ENCODE measurements at regions not wholly inside any gene's neighbourhood (a gene's known extent, or its start where the extent isn't known, plus 50 kb on each side); places are given as distances from the start of the nearest gene placed in this dataset.

DNA sequence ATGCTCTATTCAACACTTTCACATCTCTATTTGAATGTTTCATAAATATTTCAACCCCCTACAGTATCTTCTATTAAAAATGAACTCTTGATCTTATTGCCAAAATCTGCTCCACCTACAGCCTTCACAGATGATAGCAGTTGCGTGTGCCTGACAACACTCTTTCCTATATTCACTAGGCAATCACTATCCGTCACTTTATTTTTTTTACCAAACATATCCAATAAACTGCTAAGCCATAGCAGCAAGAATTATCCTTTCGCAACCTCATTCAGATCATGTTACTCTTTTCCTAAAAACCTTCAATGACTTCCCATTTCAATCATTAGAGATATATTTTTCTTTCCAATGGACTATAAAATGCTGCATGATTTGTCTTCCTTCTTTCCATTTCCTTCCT lies 629.8 kb upstream of the PCDH9 start:
- Histone ChIP-seq H3K36me3 (no peaks in the 10 kb centered on the region), H3K27me3 (no peaks in the 10 kb centered on the region), H3K4me1 (no peaks in the 10 kb centered on the region), H3K27ac (no peak overlapping the region), H3K9me3 (no peaks in the 10 kb centered on the region), H3K4me3 (no peak overlapping the region)
- no peak for DNase-seq
- intact Hi-C loops (cut with DNase I), result no loop called here
- no peak for TF ChIP-seq POLR2AphosphoS5 (IDR thresholded peaks at IDR 0.05)
- WGBS, 2 donors, result 90 to 92% methylated on average over 3 of the region's 3 CpGs

DNA sequence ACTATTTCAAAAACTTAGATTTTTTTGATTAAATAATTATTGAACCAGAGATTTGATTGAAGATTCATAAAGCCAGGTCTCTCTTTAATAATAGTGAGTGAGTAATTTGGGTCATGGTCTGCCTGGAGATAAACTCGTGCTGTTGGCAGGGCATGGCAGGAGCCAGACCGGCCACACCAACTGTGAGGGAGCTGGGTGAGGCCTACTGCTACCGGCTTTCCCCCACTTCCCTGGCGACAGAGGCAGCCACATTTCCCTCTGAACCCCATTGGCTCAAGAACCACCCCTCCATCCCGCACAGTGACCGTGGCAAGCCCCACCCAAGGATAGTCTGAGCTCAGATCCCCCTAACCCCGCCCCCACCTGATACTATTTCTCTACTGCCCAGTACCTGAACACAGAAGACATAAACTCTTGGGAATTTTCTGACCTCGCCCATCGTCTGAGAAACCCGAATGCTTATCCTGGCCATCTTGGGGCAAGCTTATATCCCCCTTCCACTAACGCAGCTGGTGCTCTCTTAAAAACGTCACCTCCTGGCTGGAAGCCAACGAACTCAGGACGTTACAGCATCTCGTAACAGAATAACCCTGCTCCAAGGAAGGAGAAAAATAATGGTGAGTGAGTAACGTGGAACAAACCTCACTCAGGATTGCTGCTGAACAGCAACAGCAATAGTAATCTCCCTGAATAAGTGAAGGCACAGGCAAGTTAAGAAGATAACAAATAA lies 627.6 kb upstream of the PCDH9 start:
- no peaks in the 10 kb centered on the region for H3K27me3 ChIP-seq
- DNase-seq, result no peak
- H3K4me1 ChIP-seq, result no peaks in the 10 kb centered on the region
- TF ChIP-seq EP300 (IDR thresholded peaks at IDR 0.05) (no peak), CTCF (IDR thresholded peaks at IDR 0.05) (no peak), POLR2AphosphoS5 (IDR thresholded peaks at IDR 0.05) (no peak), POLR2A (IDR thresholded peaks at IDR 0.05) (no peak)
- WGBS, 2 donors, result 85 to 86% methylated on average over 16 of the region's 16 CpGs
- no peaks in the 10 kb centered on the region for H3K9me3 ChIP-seq
- H3K4me3 ChIP-seq, result no peak overlapping the region
- intact Hi-C loops (cut with DNase I), result no loop called here
- no peaks in the 10 kb centered on the region for H3K36me3 ChIP-seq
- H3K27ac ChIP-seq, result no peak overlapping the region

DNA sequence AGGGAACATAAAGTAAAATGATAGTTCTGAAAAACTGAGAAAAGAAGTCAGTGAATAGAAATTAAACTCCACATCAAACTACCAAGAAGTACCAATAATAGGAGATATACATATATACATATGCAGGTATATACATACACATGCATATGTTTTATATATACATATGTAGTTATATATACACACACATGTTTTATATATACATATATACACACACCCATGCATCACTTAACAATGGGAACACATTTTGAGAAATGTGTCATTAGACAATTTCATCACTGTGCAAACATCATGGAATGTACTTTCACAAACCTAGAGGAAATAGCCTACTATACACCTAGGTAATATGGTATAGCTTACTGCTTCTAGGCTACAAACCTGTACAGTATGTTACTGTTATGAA lies 626.8 kb upstream of the PCDH9 start:
- H3K36me3 ChIP-seq, result no peaks in the 10 kb centered on the region
- no peaks in the 10 kb centered on the region for H3K27me3 ChIP-seq
- no peak for DNase-seq
- intact Hi-C loops (cut with DNase I), result no loop called here
- no peak overlapping the region for H3K27ac ChIP-seq
- H3K9me3 ChIP-seq, result no peaks in the 10 kb centered on the region
- H3K4me1 ChIP-seq, result no peaks in the 10 kb centered on the region
- TF ChIP-seq CTCF (IDR thresholded peaks at IDR 0.05), result no peak
- TF ChIP-seq POLR2AphosphoS5 (IDR thresholded peaks at IDR 0.05), result no peak
- TF ChIP-seq POLR2A (IDR thresholded peaks at IDR 0.05), result no peak
- no peak for TF ChIP-seq EP300 (IDR thresholded peaks at IDR 0.05)
- no peak overlapping the region for H3K4me3 ChIP-seq

- intact Hi-C loops (cut with DNase I), result no loop called here
- H3K27ac ChIP-seq, result no peak overlapping the region
Observed at GRCh38 chr13:67855741-67856238, 625.7 kb upstream of the PCDH9 start.

GRCh38 chr13:67854990-67855389 lies 624.9 kb upstream of the PCDH9 start:
- 83 to 84% methylated on average over 4 of the region's 4 CpGs for WGBS, 2 donors
- Histone ChIP-seq H3K36me3 (no peaks in the 10 kb centered on the region), H3K27me3 (no peaks in the 10 kb centered on the region), H3K9me3 (no peaks in the 10 kb centered on the region), H3K4me3 (no peak overlapping the region), H3K27ac (no peak overlapping the region), H3K4me1 (no peaks in the 10 kb centered on the region)
- DNase-seq, result no peak
- TF ChIP-seq POLR2AphosphoS5 (IDR thresholded peaks at IDR 0.05), result no peak
- no peak for TF ChIP-seq EP300 (IDR thresholded peaks at IDR 0.05)
- no peak for TF ChIP-seq CTCF (IDR thresholded peaks at IDR 0.05)
- TF ChIP-seq POLR2A (IDR thresholded peaks at IDR 0.05), result no peak
- intact Hi-C loops (cut with DNase I), result no loop called here

More at GRCh38 chr13:67855741-67856238, 625.7 kb upstream of the PCDH9 start:
- TF ChIP-seq CTCF (IDR thresholded peaks at IDR 0.05), result no peak
- TF ChIP-seq EP300 (IDR thresholded peaks at IDR 0.05), result no peak
- TF ChIP-seq POLR2A (IDR thresholded peaks at IDR 0.05), result no peak
- no peaks in the 10 kb centered on the region for H3K27me3 ChIP-seq
- WGBS, 2 donors, result 24 to 32% methylated on average over 4 of the region's 4 CpGs
- H3K9me3 ChIP-seq, result no peaks in the 10 kb centered on the region
- no peaks in the 10 kb centered on the region for H3K36me3 ChIP-seq
- no peak for DNase-seq
- H3K4me1 ChIP-seq, result no peaks in the 10 kb centered on the region
- H3K4me3 ChIP-seq, result no peak overlapping the region

Measured in sigmoid colon (tissue), 6 donors.